Fibroblast of villous mesenchyme (primary cell): ENCODE measurements at regions not wholly inside any gene's neighbourhood (a gene's known extent, or its start where the extent isn't known, plus 50 kb on each side); places are given as distances from the start of the nearest gene placed in this dataset.
A peak's percentile ranks its signal among the peaks of the same experiment; 100 is the strongest.

Experiments used
- DNase-seq: peaks from one replicate; pipeline ENCODE4 v3.0.0-alpha.2; 2010; ENCODE audit warnings: low read depth
- H3K4me3 ChIP-seq: 2 replicates; pipeline ENCODE4 v1.5.1; 2011; ENCODE audit warnings: low read depth, mild to moderate bottlenecking, low read length
- CTCF ChIP-seq: IDR thresholded peaks from 2 replicates; pipeline ENCODE4 v1.5.1; 2012; ENCODE audit warnings: low read depth, mild to moderate bottlenecking, low read length; ENCODE audit not compliant: insufficient read depth

DNA sequence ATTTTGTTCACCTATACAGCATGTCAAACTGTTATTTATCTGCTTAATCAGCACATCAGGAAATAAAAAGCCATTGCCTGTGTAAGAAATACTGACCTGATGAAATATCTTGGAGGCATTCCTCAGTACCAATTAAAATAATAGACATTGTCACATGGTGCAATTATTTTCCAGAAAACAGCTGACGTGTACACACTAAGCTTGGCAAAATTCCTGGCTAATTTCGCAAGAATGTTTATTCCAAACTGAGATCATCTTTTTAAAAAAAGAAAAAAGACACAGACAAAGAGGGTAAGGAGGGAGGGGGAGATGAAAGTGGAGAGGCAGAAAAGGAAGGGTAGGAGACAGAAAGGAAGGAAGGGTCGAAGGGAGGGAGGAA is 61.9 kb upstream of the NFKB1 start:
- H3K4me3 ChIP-seq, result no peak overlapping the region
- DNase-seq, result peak; percentile 95
- TF ChIP-seq CTCF, result no peak

- no peak overlapping the region for H3K4me3 ChIP-seq
Observed at GRCh38 chr4:102439812-102440211, 61.3 kb upstream of the NFKB1 start.

GRCh38 chr4:102440498-102440897 is 60.7 kb upstream of the NFKB1 start:
- no peak for DNase-seq
- H3K4me3 ChIP-seq, result no peak overlapping the region
- TF ChIP-seq CTCF, result no peak

More at GRCh38 chr4:102439812-102440211, 61.3 kb upstream of the NFKB1 start:
- peak; percentile 75 for DNase-seq
- TF ChIP-seq CTCF, result no peak

DNA sequence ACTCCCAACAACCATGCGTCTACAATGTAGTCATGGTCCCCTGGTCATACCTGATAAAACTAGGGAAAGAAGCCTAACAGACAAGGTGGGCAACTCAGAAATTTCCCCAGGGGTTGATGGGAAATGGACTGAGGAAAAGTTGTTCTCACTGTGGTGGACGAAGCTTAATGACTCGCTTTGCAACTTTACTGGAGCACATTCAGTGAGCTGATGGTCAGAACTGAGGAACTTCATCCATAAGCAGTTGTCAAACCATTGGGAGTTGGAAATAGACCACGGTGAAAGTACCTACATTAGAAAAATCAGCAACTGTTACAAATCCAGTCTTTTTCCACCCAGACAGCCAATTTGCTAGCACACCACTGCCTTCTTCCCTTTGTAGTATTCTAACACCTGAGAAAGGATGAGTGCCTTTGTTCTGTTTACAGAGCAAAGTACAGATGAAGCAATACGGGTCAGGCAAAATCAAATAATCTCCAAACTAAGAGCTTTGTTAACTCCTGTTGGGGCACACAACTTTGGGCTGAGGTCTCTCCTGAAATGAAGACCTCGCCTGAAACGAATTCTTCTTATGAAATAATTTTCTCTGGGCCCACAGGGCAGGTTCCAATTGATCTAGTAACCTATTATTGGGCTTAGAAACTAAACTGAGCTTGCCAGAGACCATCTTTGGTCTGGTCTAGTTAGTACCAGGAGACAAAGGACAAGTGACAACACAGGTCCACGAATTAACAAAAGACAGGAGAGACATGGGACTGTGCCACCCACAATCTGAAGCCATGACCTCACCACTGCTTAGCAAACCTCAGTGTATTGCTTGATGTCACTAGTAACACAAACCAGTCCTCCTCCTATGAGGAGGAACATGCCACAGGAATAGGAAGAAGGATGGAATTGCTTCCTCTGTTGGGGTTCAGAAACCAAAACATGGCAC is 58.9 kb upstream of the NFKB1 start:
- H3K4me3 ChIP-seq, result no peak overlapping the region
- no peak for DNase-seq
- no peak for TF ChIP-seq CTCF

DNA sequence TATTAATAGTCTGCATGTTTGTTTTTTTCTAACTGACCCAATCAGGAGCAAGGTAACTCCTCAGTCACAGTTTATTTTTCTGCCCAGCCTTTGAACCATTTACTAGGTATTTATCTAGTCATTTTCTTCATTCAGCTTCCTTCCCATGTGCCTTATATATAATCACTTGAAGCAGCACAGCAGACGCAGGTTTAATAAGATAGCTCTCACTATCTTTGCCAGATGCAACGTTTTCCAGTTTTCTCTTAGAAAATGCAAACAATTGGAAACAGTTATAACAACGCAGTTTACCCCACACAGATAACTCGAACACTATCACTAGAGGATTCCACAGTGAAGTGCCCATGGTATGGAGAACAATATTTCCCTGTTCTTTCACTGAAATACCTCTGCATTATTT is 56.4 kb upstream of the NFKB1 start:
- no peak for TF ChIP-seq CTCF
- no peak for DNase-seq
- no peak overlapping the region for H3K4me3 ChIP-seq

DNA sequence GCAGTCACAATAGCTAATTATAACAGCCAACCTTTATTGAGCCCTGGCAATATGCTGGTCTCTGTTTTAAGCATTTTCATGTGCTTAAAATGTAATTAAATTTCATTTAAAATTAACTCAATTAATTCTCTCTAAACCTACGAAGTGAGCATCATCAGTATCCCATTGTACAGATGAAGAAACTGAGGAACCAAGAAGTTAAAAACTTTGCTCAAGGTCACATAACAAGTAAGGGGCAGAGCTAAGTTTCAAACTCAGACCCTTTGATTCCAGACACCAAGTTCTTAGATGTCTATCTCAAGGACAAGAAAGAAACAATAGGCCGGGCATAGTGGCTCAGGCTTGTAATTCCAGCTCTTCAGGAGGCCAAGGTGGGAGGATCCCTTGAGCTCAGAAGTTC is 55.9 kb upstream of the NFKB1 start:
- TF ChIP-seq CTCF, result no peak
- DNase-seq, result no peak
- H3K4me3 ChIP-seq, result no peak overlapping the region
